NB4 (cell line): ENCODE measurements at regions not wholly inside any gene's neighbourhood (a gene's known extent, or its start where the extent isn't known, plus 50 kb on each side); places are given as distances from the start of the nearest gene placed in this dataset.

ENCODE experiments used
- MYC ChIP-seq: IDR thresholded peaks from 2 replicates; pipeline ENCODE4 v1.6.1; 2011; ENCODE audit warnings: low read depth, low read length
- POLR2A ChIP-seq: IDR thresholded peaks from 2 replicates; pipeline ENCODE4 v1.6.1; 2011; ENCODE audit warnings: mild to moderate bottlenecking; ENCODE audit not compliant: insufficient read length; ENCODE audit errors: extremely low read depth
- TF ChIP-seq, protein P1 (sequence below): IDR thresholded peaks from one replicate; pipeline ENCODE4 v1.5.1; 2012; ENCODE audit warnings: low read depth, low read length
- TF ChIP-seq, protein P2 (sequence below): IDR thresholded peaks from 2 replicates; pipeline ENCODE4 v1.6.1; 2011; ENCODE audit warnings: low read depth, low read length

GRCh38 chr3:43866529-43867353, 176.0 kb downstream of the ABHD5 start:
- TF ChIP-seq, protein P1, sequence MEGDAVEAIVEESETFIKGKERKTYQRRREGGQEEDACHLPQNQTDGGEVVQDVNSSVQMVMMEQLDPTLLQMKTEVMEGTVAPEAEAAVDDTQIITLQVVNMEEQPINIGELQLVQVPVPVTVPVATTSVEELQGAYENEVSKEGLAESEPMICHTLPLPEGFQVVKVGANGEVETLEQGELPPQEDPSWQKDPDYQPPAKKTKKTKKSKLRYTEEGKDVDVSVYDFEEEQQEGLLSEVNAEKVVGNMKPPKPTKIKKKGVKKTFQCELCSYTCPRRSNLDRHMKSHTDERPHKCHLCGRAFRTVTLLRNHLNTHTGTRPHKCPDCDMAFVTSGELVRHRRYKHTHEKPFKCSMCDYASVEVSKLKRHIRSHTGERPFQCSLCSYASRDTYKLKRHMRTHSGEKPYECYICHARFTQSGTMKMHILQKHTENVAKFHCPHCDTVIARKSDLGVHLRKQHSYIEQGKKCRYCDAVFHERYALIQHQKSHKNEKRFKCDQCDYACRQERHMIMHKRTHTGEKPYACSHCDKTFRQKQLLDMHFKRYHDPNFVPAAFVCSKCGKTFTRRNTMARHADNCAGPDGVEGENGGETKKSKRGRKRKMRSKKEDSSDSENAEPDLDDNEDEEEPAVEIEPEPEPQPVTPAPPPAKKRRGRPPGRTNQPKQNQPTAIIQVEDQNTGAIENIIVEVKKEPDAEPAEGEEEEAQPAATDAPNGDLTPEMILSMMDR: no peak
- TF ChIP-seq POLR2A (no peak), MYC (no peak)
- TF ChIP-seq, protein P2, sequence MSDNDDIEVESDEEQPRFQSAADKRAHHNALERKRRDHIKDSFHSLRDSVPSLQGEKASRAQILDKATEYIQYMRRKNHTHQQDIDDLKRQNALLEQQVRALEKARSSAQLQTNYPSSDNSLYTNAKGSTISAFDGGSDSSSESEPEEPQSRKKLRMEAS: no peak
